ENCODE measurements at regions not wholly inside any gene's neighbourhood (a gene's known extent, or its start where the extent isn't known, plus 50 kb on each side); places are given as distances from the start of the nearest gene placed in this dataset.

DNA sequence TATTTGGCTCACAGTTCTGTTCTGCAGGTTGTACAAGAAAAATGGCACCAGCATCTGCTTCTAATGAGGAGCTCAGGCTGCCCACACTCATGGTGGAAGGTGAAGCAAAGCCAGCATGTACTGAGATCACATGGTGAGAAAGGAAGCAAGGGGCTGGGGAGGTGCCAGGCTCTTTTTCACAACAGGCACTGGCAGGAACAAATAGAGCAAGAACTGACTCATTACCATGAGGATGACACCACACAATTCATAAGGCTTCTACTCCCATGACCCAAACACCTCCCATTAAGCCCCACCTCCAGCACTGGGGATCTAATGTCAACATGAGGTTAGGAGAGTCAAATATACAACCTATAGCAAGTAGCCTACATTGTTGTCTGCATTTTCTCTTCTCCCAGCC lies 522.6 kb downstream of the RFC3 start:
- DNase-seq: no peak

DNA sequence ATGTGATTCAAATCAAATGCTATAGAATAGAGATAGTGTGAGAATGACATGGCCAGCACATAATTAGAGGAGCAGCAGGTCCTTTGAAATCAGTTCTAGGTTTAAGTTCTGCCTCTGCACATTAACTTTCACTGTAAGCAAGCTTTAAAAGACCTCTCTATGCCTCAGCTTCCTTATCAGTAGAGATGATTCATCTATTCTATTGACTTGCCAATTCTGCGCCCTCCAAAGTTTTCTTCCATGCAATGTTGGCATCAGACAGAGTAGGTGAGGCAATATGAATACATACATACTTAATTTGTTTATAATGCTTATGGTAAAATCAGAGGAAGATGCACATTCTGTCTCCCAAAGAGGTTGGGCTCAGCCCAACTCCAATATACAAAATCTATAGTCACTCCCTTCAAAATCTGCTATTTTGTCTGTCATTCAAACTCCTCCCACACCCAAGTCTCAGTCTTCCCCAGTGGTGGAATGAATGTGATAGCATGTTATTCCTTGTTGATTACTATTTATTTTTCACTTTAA lies 525.5 kb downstream of the RFC3 start:
- DNase-seq: no peak

- no peak for DNase-seq
Measured at GRCh38 chr13:34344816-34345215, 526.9 kb downstream of the RFC3 start.

DNA sequence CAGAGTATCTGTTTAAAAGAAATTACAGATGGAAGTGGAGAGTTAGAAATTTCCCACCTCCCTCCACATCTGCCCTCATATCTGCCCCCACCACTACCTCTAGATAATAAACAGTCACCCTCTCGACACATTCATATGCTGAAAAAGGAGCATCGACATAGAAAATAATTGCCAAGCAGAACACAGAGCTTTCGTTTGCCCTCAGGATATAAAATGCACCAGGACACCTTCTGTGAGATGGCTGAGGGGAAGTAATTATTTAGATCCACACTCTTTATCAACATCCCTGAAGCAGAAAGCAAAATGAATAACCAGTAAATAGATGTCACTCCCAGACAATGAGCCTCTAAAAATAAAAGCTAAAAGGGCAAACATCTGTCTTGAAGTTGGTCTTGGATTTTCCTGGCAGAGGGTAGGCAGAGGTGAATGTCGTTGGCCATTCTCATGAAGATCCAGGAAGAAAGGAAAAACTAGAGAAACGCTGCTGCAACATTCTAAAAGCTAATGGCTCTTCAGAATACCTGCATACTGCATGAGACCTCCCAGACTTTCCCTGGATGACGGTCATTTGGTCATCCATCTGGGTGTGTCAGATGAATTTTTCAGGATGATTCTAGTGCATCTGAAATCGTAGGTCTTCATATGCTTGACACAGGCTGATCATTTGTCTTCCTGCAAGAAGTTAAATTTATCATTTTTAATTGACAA lies 527.5 kb downstream of the RFC3 start:
- DNase-seq: no peak

- DNase-seq: no peak
Measured at GRCh38 chr13:34346626-34347025, 528.7 kb downstream of the RFC3 start.

DNA sequence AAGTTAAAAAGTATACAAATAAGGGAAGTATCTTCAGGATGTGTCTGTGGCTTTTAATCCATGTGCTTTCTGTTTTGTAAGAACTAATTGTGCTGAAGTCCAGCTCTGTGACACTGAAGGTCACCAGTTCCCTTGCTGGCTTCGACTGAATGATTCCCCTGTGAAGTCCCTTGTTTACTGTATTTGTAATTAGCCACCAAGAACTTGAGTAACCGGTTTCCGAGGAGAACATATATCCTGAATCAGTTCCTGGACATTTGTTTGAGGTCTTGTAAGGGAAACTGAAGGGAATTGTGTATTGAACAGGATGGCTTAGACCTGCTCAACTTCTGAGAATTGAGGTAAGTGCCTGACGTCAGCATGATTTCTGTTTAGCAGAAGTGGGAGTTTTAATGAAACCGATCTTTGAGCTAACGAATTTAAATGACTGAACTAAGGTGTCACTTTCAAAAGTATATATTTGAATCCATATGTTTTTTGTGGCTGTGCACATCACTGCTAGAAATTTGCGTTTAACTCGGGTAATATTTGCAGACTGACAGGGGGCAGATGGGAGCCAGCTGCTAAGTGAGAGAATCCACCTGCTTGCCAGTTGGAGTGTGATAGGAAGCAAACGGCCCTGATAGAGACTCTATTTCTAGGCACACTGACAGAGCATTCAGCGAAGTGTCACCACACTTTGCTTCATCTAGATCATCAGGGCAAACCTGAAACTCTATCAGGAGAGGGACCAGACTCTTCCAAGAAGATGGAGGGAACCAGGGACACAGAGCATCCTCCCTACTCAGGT lies 530.0 kb downstream of the RFC3 start:
- no peak for DNase-seq

DNA sequence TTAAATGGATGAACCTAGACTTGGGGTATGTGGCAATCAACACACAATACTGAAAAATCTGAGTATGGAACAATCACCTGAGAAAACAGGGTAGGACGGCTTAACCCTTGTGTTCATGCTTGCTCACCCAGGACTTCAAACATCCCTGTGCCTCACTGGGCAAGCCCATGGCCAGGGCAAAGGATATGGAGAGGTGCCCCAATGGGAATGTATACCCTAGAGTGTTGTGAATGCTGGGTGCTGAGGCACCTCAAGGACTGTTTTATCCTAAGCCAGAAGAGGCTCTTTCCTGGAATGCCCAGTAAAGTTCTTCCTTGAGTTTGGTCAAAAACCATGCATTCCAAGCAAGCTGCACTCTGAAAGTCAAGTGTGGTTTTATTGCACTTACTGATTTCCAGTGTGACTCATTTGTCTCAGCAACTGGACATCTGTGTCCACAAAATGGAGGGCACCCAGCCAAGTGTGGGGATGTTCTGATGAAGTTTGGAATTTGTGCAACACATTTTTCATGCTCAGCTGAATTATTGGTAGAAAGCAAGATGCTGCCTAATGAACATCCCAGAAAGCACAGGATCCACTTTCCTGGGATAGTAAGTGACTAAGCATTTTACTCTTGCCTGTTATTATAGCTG lies 531.3 kb downstream of the RFC3 start:
- DNase-seq: no peak

GRCh38 chr13:34350671-34351070 lies 532.7 kb downstream of the RFC3 start:
- no peak for DNase-seq

GRCh38 chr13:34351134-34351533 lies 533.2 kb downstream of the RFC3 start:
- no peak for DNase-seq

DNA sequence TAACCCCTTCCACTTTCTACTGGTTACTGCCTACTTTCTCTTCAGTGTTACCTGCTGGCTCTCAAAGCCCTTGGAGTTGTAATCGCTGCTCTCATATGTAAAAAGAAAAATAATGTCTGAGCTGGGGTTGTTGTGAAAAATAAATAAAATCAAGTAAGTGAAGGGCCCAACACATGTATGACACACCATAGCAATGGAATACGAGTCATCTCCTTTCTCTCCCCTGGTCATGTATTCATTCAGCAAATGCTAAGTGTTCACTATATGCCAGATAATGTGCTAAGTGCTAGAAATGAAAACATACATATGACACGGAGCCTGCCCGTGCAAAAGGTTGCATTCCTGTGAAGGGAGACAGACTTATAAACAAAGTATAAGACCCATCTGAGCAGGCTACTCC lies 535.0 kb downstream of the RFC3 start:
- DNase-seq: no peak

DNA sequence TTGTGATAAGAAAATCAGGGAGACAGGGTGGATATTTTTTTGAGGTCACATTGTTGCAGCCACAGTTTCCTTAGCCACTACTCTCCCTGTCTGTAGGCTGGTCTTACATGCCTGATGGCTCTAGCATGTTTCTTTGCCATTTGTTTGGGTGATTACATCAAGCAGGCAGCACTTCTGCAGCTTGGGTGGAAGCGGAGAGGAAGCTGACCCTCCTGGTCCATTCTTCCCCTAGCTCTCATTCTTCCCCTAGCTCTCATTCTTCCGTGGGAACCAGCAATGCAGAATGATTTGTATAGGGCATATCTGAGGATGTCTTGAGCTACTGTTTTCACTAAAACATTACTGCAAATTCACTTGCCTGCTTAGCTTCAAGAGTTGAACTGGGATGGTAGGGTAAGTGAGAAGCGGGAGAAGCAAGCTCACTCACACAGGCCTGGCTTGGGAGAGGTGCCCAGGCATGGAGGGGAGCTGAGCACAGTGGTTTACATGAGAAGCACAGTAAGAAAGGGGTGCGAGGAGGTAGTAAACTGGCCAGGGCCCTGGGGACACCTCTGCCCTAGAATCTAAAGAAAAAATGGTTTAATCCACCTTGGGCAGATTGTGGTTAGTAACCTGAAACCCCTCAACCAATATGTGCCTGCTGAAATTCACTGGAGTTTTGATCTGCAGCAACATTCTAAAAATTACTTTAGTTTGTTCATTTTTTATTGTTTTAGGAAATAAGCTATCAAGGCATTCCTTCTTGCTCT lies 538.9 kb downstream of the RFC3 start:
- no peak for DNase-seq

DNA sequence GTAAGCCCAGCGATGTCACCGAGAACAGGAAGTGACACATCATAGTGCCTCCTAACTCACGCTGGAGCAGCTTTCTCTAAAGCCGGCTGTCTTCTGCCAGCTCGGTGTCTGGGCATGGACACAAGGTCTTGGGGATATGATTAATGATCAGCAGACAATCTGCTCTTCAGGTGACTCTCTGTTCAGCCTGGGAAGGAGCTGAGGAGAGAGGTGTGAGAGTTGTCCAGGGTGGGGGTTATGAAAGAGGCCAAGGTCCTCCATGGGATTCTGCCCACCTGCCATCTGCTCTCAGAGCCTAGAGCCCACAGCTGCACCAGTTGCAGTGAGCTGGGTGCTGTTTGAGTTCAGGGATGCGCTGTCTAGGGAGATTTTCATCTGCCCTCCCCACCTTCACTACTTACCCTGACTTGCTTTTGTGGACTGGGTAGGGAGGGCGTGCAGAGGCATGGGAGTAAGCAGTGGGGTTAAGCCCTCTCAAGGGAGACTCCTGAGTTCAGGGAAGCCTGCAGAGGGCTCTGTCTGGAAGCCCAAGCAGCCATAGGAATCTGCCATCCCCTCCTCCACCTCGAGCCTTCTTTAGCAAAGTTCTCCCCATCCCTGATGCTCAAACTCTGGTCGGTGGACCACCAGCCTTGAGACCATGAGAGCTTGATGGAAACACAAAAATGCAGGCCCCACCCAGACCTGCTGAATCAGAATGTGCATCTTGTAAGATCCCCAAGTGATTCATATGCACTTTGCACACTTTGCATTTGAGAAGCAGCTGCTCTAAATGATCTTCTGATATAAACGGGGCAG lies 539.7 kb downstream of the RFC3 start:
- DNase-seq: peak; percentile 11

GRCh38 chr13:34358811-34359513 lies 541.0 kb downstream of the RFC3 start:
- DNase-seq: no peak

GRCh38 chr13:34360702-34361101 lies 542.8 kb downstream of the RFC3 start:
- DNase-seq: no peak

- DNase-seq: no peak
Measured at GRCh38 chr13:34361560-34361959, 543.6 kb downstream of the RFC3 start.

GRCh38 chr13:34363266-34363665 lies 545.3 kb downstream of the RFC3 start:
- DNase-seq: no peak

DNA sequence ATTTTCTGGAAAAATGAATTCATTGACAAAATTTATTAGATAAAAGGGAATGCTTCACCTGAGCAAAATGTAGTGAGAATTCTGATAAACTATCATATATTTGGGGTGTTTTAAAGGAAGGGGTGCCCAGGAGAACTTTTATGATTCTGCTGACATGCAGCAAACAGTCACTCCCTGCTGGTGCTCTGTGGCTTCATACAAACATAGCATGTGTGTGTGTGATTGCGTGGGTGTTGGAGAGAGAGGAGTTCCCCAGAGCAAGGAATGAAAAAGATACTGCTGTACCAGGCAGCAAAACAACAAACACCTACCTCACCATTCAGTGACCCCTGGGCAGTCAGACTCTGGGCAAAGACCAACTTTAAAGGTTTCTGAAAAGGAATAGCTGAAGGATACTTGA lies 546.7 kb downstream of the RFC3 start:
- no peak for DNase-seq

DNA sequence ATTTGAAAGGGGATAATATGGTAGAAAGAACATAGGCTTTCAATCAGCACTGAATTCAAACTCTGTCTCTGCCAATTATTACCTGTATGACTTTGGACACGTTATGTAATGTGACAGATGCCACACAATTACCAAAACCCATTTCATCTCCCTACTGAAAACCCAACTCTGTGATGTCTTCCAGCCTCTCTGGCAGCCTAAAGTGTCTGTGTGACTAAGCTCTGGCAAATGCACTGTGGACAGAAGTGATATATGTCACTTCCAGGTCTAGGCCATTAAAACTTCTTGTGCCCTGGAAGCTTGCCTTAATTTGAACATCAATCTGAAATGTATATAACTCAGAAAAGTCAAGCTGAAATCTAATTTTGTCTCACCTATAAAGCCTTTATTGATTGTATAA lies 552.0 kb downstream of the RFC3 start:
- no peak for DNase-seq

GRCh38 chr13:34371108-34371507 lies 553.2 kb downstream of the RFC3 start:
- no peak for DNase-seq

DNA sequence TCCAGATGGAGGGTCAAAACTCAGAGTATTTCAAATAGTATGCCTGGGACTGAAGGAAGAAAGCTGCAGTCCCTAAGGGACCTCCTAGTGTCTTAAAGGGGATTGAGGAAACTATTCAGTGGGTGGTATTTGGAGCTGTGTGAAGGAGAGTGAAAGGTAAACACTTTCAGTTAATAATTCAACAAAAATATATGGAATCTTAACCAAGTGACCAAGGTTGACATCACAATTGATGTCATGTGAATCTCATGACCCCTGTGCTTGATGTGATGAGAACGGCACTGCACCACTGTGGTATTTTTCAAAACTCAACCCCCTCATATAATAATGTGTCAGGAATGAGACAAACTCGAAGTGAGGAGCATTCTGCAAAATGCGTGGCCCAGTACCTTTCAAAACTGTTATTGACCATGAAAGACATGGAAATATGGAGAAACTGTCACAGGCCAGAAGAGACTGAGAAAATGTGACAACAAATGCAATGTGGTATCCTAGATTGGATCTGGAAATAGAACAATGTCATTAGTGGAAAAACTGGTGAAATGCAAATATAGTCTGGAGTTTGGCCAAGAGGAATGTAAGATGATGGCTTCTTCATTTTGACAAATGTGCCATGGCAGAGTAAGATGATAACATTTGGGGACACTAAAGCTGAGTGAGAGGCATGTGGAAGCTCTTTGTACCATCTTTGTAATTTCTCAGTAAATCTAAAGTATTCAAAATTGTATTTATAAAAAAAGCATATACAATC lies 553.9 kb downstream of the RFC3 start:
- no peak for DNase-seq

DNA sequence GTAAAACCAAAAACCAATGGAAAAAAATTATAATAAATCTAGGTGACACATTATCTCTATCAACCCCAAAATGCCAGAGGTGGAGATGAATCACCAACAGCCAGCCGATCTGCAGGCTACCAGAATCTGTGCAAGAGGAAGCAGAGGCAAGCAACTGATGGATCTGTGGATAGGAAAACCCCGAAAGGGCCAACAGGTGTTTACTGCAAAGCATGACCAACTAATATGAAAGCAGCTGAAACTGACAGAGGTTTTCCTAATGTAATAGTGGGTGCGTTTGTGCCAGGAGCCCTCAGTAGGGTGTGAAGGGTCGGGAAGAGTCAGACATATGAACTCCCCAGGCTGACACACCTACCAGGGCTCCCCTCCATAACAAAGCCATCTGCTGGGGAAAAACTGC lies 554.6 kb downstream of the RFC3 start:
- DNase-seq: no peak
